ENCODE measurements at regions not wholly inside any gene's neighbourhood (a gene's known extent, or its start where the extent isn't known, plus 50 kb on each side); places are given as distances from the start of the nearest gene placed in this dataset.

DNA sequence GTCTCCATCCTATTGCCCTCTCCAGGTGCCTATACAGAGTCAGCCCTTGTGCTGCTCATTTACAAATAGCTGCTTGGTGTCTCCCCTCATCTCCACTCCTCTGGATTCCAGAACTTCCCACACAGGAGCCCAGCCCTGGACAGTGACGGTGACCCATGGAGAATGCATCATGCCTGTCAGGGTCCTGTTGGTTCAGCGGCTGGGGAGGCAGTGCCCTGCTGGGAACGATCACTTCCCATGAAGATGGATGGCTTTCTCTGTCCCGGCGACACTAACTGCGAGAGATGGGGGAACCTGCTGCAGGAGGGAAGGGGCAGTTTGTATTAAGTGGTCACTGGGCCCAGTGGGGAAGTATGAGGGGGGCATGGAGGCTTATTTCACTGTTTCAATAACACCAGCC is 395.0 kb upstream of the TBX3 start:
- TF ChIP-seq, protein P1, sequence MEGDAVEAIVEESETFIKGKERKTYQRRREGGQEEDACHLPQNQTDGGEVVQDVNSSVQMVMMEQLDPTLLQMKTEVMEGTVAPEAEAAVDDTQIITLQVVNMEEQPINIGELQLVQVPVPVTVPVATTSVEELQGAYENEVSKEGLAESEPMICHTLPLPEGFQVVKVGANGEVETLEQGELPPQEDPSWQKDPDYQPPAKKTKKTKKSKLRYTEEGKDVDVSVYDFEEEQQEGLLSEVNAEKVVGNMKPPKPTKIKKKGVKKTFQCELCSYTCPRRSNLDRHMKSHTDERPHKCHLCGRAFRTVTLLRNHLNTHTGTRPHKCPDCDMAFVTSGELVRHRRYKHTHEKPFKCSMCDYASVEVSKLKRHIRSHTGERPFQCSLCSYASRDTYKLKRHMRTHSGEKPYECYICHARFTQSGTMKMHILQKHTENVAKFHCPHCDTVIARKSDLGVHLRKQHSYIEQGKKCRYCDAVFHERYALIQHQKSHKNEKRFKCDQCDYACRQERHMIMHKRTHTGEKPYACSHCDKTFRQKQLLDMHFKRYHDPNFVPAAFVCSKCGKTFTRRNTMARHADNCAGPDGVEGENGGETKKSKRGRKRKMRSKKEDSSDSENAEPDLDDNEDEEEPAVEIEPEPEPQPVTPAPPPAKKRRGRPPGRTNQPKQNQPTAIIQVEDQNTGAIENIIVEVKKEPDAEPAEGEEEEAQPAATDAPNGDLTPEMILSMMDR (IDR thresholded peaks at IDR 0.05), result no peak
- Histone ChIP-seq H3K4me3 (no peak overlapping the region), H3K27ac (no peak overlapping the region)
- no peak for DNase-seq (ENCODE audit: low spot score)

- DNase-seq (ENCODE audit: low spot score), result no peak
- H3K27ac ChIP-seq, result no peak overlapping the region
- TF ChIP-seq, protein P1 (IDR thresholded peaks at IDR 0.05), result no peak
- H3K4me3 ChIP-seq, result no peak overlapping the region
These were observed 394.4 kb upstream of the TBX3 start for GRCh38 chr12:115078334-115078733.

DNA sequence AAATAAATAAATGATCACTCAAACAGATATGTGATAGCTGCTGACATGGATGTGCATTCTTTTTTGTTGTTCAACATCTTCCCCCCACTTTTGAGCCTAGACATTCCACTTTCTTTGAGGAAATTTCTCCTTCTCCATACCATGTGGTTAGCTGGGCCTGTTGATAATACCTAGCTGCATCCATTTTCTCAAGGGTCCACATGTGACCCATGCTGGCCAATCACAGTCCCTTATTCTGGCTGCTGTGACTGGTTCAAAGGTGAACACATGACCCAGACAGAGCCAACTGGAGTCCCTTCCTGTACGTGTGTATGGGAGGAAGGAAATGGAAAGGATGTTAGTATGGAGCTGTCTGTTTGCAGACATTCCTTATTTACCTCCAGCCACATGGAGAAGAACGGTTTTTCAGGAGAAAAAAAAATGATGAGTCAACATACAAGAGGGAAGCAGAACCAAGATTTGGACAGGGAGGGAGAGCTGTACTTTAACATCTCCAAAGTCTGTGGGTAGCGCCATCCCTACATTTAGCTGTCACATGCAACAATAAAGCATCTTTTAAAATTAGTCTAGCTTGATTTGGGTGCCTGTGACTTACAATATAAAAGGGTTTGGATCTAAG is 391.7 kb upstream of the TBX3 start:
- H3K4me3 ChIP-seq, result no peak overlapping the region
- TF ChIP-seq, protein P1 (IDR thresholded peaks at IDR 0.05), result no peak
- H3K27ac ChIP-seq, result no peak overlapping the region
- no peak for DNase-seq (ENCODE audit: low spot score)

DNA sequence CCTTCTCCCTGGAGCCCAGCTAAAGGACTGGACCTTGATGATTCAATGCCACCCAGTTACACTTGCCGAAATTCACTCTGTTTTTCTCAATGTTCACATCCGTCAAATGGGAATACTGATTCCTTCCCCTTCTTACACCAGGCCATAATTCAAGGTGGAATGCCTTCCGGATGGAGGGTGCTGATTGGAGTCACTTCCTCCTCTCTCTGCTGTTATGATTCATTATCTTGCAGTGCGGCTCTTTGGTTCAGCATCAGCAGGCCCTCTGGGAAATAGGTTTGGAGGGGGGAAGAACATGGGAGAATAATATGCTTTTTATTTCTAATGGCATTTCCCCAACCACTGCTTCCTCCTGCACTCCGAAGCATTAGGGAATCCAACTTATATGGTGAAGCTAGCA is 390.6 kb upstream of the TBX3 start:
- DNase-seq (ENCODE audit: low spot score), result no peak
- TF ChIP-seq, protein P1 (IDR thresholded peaks at IDR 0.05), result no peak
- Histone ChIP-seq H3K27ac (no peak overlapping the region), H3K4me3 (no peak overlapping the region)

GRCh38 chr12:115072712-115073111 is 388.7 kb upstream of the TBX3 start:
- DNase-seq (ENCODE audit: low spot score), result no peak
- H3K4me3 ChIP-seq, result no peak overlapping the region

GRCh38 chr12:115070313-115070712 is 386.3 kb upstream of the TBX3 start:
- Histone ChIP-seq H3K4me3 (no peak overlapping the region), H3K27ac (no peak overlapping the region)
- TF ChIP-seq, protein P1 (IDR thresholded peaks at IDR 0.05), result no peak
- DNase-seq (ENCODE audit: low spot score), result no peak

More at GRCh38 chr12:115072712-115073111, 388.7 kb upstream of the TBX3 start:
- H3K27ac ChIP-seq, result no peak overlapping the region
- TF ChIP-seq, protein P1 (IDR thresholded peaks at IDR 0.05), result no peak

GRCh38 chr12:115064296-115064695 is 380.3 kb upstream of the TBX3 start:
- TF ChIP-seq, protein P1 (IDR thresholded peaks at IDR 0.05), result no peak
- Histone ChIP-seq H3K27ac (no peak overlapping the region), H3K4me3 (no peak overlapping the region)
- no peak for DNase-seq (ENCODE audit: low spot score)

Measured in coronary artery (tissue), 2 donors.